ENCODE measurements at regions not wholly inside any gene's neighbourhood (a gene's known extent, or its start where the extent isn't known, plus 50 kb on each side); places are given as distances from the start of the nearest gene placed in this dataset.

GRCh38 chr9:80175286-80176150 lies 603.8 kb downstream of the TLE4 start:
- peak; percentile 2 for DNase-seq

- DNase-seq = no peak
Observed at GRCh38 chr9:80163889-80164288, 592.1 kb downstream of the TLE4 start.

GRCh38 chr9:80158554-80159170 lies 586.9 kb downstream of the TLE4 start:
- no peak for DNase-seq

- DNase-seq = no peak
Observed at GRCh38 chr9:80158131-80158530, 586.4 kb downstream of the TLE4 start.

GRCh38 chr9:80157561-80157983 lies 585.8 kb downstream of the TLE4 start:
- no peak for DNase-seq

- DNase-seq = no peak
Observed at GRCh38 chr9:80156756-80157472, 585.1 kb downstream of the TLE4 start.

- DNase-seq = no peak
Observed at GRCh38 chr9:80156262-80156661, 584.5 kb downstream of the TLE4 start.

GRCh38 chr9:80147866-80148265 lies 576.1 kb downstream of the TLE4 start:
- no peak for DNase-seq

GRCh38 chr9:80146466-80146865 lies 574.7 kb downstream of the TLE4 start:
- no peak for DNase-seq

- no peak for DNase-seq
Observed at GRCh38 chr9:80144856-80145255, 573.1 kb downstream of the TLE4 start.

- DNase-seq = no peak
Observed at GRCh38 chr9:80144406-80144805, 572.6 kb downstream of the TLE4 start.

- DNase-seq = no peak
Observed at GRCh38 chr9:80143899-80144298, 572.1 kb downstream of the TLE4 start.

GRCh38 chr9:80134487-80134886 lies 562.7 kb downstream of the TLE4 start:
- DNase-seq = no peak

GRCh38 chr9:80131627-80132026 lies 559.9 kb downstream of the TLE4 start:
- no peak for DNase-seq

GRCh38 chr9:80127920-80128319 lies 556.2 kb downstream of the TLE4 start:
- no peak for DNase-seq

- no peak for DNase-seq
Observed at GRCh38 chr9:80125731-80126264, 554.0 kb downstream of the TLE4 start.

- no peak for DNase-seq
Observed at GRCh38 chr9:80117031-80117430, 545.3 kb downstream of the TLE4 start.

- no peak for DNase-seq
Observed at GRCh38 chr9:80114241-80114640, 542.5 kb downstream of the TLE4 start.

- DNase-seq = no peak
Observed at GRCh38 chr9:80107931-80108660, 536.3 kb downstream of the TLE4 start.

- no peak for DNase-seq
Observed at GRCh38 chr9:80097476-80097875, 525.7 kb downstream of the TLE4 start.

GRCh38 chr9:80094176-80094771 lies 522.5 kb downstream of the TLE4 start:
- DNase-seq = no peak

- no peak for DNase-seq
Observed at GRCh38 chr9:80093695-80094094, 521.9 kb downstream of the TLE4 start.
